ENCODE measurements at regions not wholly inside any gene's neighbourhood (a gene's known extent, or its start where the extent isn't known, plus 50 kb on each side); places are given as distances from the start of the nearest gene placed in this dataset.

GRCh38 chr21:37986751-37987399, 70.6 kb upstream of the KCNJ6 start:
- H3K4me3 ChIP-seq = no peak overlapping the region
- intact Hi-C loops (cut with micrococcal nuclease) = no loop called here
- peaks cover 29% of the 10 kb centered on the region for H3K27me3 ChIP-seq (ENCODE audit: low read depth)
- H3K9me3 ChIP-seq (replicated peaks) = no peaks in the 10 kb centered on the region
- no peak for TF ChIP-seq CTCF (IDR thresholded peaks at IDR 0.05; ENCODE audit: borderline replicate concordance)
- H3K4me1 ChIP-seq = no peaks in the 10 kb centered on the region
- H3K27ac ChIP-seq (replicated peaks) = no peak overlapping the region
- no peak for DNase-seq
- H3K36me3 ChIP-seq = no peaks in the 10 kb centered on the region

- intact Hi-C loops (cut with micrococcal nuclease) = no loop called here
- H3K36me3 ChIP-seq = no peaks in the 10 kb centered on the region
- H3K4me1 ChIP-seq = no peaks in the 10 kb centered on the region
- no peaks in the 10 kb centered on the region for H3K9me3 ChIP-seq (replicated peaks)
- H3K4me3 ChIP-seq = no peak overlapping the region
- H3K27ac ChIP-seq (replicated peaks) = no peak overlapping the region
- peaks cover 22% of the 10 kb centered on the region for H3K27me3 ChIP-seq (ENCODE audit: low read depth)
- no peak for DNase-seq
- no peak for TF ChIP-seq CTCF (IDR thresholded peaks at IDR 0.05; ENCODE audit: borderline replicate concordance)
These were observed 71.4 kb upstream of the KCNJ6 start for GRCh38 chr21:37987668-37988067.

- no peak for DNase-seq
- no peak for TF ChIP-seq CTCF (IDR thresholded peaks at IDR 0.05; ENCODE audit: borderline replicate concordance)
- intact Hi-C loops (cut with micrococcal nuclease) = no loop called here
- Histone ChIP-seq H3K27ac (replicated peaks) (no peak overlapping the region), H3K4me1 (peaks cover 8% of the 10 kb centered on the region), H3K9me3 (replicated peaks) (no peaks in the 10 kb centered on the region), H3K4me3 (no peak overlapping the region), H3K36me3 (no peaks in the 10 kb centered on the region), H3K27me3 (ENCODE audit: low read depth) (no peaks in the 10 kb centered on the region)
These were observed 76.8 kb upstream of the KCNJ6 start for GRCh38 chr21:37993071-37993470.

- Histone ChIP-seq H3K4me3 (no peak overlapping the region), H3K36me3 (no peaks in the 10 kb centered on the region), H3K4me1 (peaks cover 8% of the 10 kb centered on the region), H3K9me3 (replicated peaks) (no peaks in the 10 kb centered on the region), H3K27me3 (ENCODE audit: low read depth) (no peaks in the 10 kb centered on the region), H3K27ac (replicated peaks) (no peak overlapping the region)
- no peak for TF ChIP-seq CTCF (IDR thresholded peaks at IDR 0.05; ENCODE audit: borderline replicate concordance)
- no peak for DNase-seq
- intact Hi-C loops (cut with micrococcal nuclease) = no loop called here
These were observed 78.0 kb upstream of the KCNJ6 start for GRCh38 chr21:37994211-37994610.

- TF ChIP-seq CTCF (IDR thresholded peaks at IDR 0.05; ENCODE audit: borderline replicate concordance) = no peak
- peaks cover 23% of the 10 kb centered on the region for H3K27me3 ChIP-seq (ENCODE audit: low read depth)
- H3K4me1 ChIP-seq = no peaks in the 10 kb centered on the region
- H3K27ac ChIP-seq (replicated peaks) = no peak overlapping the region
- H3K36me3 ChIP-seq = no peaks in the 10 kb centered on the region
- H3K4me3 ChIP-seq = no peak overlapping the region
- no peak for DNase-seq
- intact Hi-C loops (cut with micrococcal nuclease) = no loop called here
- peaks cover 8% of the 10 kb centered on the region for H3K9me3 ChIP-seq (replicated peaks)
These were observed 96.4 kb upstream of the KCNJ6 start for GRCh38 chr21:38012672-38013071.

All from left ventricle myocardium inferior (tissue), 1 donor.